OCI-LY1 (cell line): ENCODE measurements at regions not wholly inside any gene's neighbourhood (a gene's known extent, or its start where the extent isn't known, plus 50 kb on each side); places are given as distances from the start of the nearest gene placed in this dataset.

Experiments
- H2AFZ ChIP-seq: fragments of 200-600 bp; sonication (generic), shearing (Covaris generic); 2 replicates; pipeline ENCODE4 v1.6.0; 2014; ENCODE audit warnings: antibody characterized with exemption, mild to moderate bottlenecking, low read length
- H3F3A ChIP-seq: fragments of 200-600 bp; sonication (generic), shearing (Covaris generic); 2 replicates; pipeline ENCODE4 v1.6.0; 2014; ENCODE audit warnings: mild to moderate bottlenecking, antibody characterized with exemption, low read length, moderate library complexity; ENCODE audit not compliant: insufficient read depth
- H3K27ac ChIP-seq: fragments of 200-600 bp; sonication (generic); 2 replicates; pipeline ENCODE4 v1.5.1; 2014; ENCODE audit warnings: low read length, mixed run types, mild to moderate bottlenecking, low read depth; ENCODE audit not compliant: poor library complexity, severe bottlenecking
- H3K27me3 ChIP-seq: fragments of 200-600 bp; sonication (generic); 2 replicates; pipeline ENCODE4 v1.6.0; 2014; ENCODE audit warnings: antibody characterized with exemption, mild to moderate bottlenecking, low read length, moderate library complexity; ENCODE audit not compliant: insufficient read depth
- H3K36me3 ChIP-seq: fragments of 200-600 bp; sonication (generic); 2 replicates; pipeline ENCODE4 v1.6.1; 2014; ENCODE audit warnings: mild to moderate bottlenecking, antibody characterized with exemption, low read length, moderate library complexity, mixed read lengths; ENCODE audit not compliant: insufficient read depth
- H3K4me1 ChIP-seq: fragments of 200-600 bp; sonication (generic); 2 replicates; pipeline ENCODE4 v1.5.1; 2014; ENCODE audit warnings: mild to moderate bottlenecking, low read length, moderate library complexity; ENCODE audit not compliant: insufficient read depth, severe bottlenecking
- H3K4me2 ChIP-seq: fragments of 200-600 bp; sonication (generic), shearing (Covaris generic); 2 replicates; pipeline ENCODE4 v1.6.1; 2014; ENCODE audit warnings: low read length
- H3K4me3 ChIP-seq: fragments of 200-600 bp; sonication (generic); 2 replicates; pipeline ENCODE4 v1.5.1; 2014; ENCODE audit warnings: low read length, low read depth, mild to moderate bottlenecking, mixed read lengths; ENCODE audit not compliant: poor library complexity, severe bottlenecking
- H3K79me2 ChIP-seq: fragments of 200-600 bp; shearing (Covaris generic); 2 replicates; pipeline ENCODE4 v1.6.1; 2016; ENCODE audit warnings: mixed run types, low read length, mixed read lengths; ENCODE audit not compliant: insufficient read depth
- H3K9ac ChIP-seq: fragments of 200-600 bp; sonication (generic), shearing (Covaris generic); 2 replicates; pipeline ENCODE4 v1.6.1; 2014; ENCODE audit warnings: mild to moderate bottlenecking, low read length, mixed read lengths
- H3K9me2 ChIP-seq: fragments of 200-600 bp; sonication (generic), shearing (Covaris generic); 2 replicates; pipeline ENCODE4 v1.6.1; 2014; ENCODE audit warnings: low read depth, mild to moderate bottlenecking, low read length, mixed read lengths
- H3K9me3 ChIP-seq: fragments of 200-600 bp; shearing (Covaris generic); 2 replicates; pipeline ENCODE4 v1.6.1; 2014; ENCODE audit warnings: low read length, mixed read lengths
- H4K20me1 ChIP-seq: fragments of 200-600 bp; sonication (generic), shearing (Covaris generic); 2 replicates; pipeline ENCODE4 v1.6.0; 2016; ENCODE audit warnings: mild to moderate bottlenecking, low read length; ENCODE audit not compliant: insufficient read depth
- CTCF ChIP-seq: fragments of 200-600 bp; sonication (generic), shearing (Covaris generic); IDR thresholded peaks from 2 replicates; pipeline ENCODE4 v1.5.1; 2017; ENCODE audit warnings: mild to moderate bottlenecking, antibody characterized with exemption, low read length, moderate library complexity, mixed read lengths
- EZH2 ChIP-seq: fragments of 200-600 bp; sonication (generic), shearing (Covaris generic); IDR thresholded peaks from 2 replicates; pipeline ENCODE4 v1.8.0; 2017; ENCODE audit warnings: borderline replicate concordance, mixed run types, mild to moderate bottlenecking, antibody characterized with exemption, low read length, moderate library complexity, mixed read lengths

GRCh38 chr15:62257996-62258521 lies 93.0 kb upstream of the C2CD4B start:
- Histone ChIP-seq H3K9ac (no peak overlapping the region), H3K27me3 (no peaks in the 10 kb centered on the region; the same call in 1 of the 2 replicates), H3K79me2 (no peaks in the 10 kb centered on the region), H3K36me3 (no peaks in the 10 kb centered on the region), H4K20me1 (no peaks in the 10 kb centered on the region), H3K27ac (no peak overlapping the region), H3K9me3 (peaks cover 6% of the 10 kb centered on the region; the same call in 1 of the 2 replicates), H3K4me2 (no peak overlapping the region), H3K4me1 (no peaks in the 10 kb centered on the region), H3F3A (no peaks in the 10 kb centered on the region), H2AFZ (no peak overlapping the region), H3K4me3 (no peak overlapping the region), H3K9me2 (no peaks in the 10 kb centered on the region)
- TF ChIP-seq CTCF: no peak
- TF ChIP-seq EZH2: no peak

GRCh38 chr15:62262305-62262941 lies 97.3 kb upstream of the C2CD4B start:
- H2AFZ ChIP-seq: no peak overlapping the region
- no peak overlapping the region for H3K9ac ChIP-seq
- no peak for TF ChIP-seq CTCF
- TF ChIP-seq EZH2: no peak
- no peak overlapping the region for H3K4me2 ChIP-seq
- no peak overlapping the region for H3K4me3 ChIP-seq
- H3K27ac ChIP-seq: no peak overlapping the region
- no peaks in the 10 kb centered on the region for H3K36me3 ChIP-seq
- H3K27me3 ChIP-seq: no peaks in the 10 kb centered on the region; the same call in 1 of the 2 replicates
- H3F3A ChIP-seq: no peaks in the 10 kb centered on the region
- H3K9me3 ChIP-seq: peaks cover 6% of the 10 kb centered on the region; the same call in 1 of the 2 replicates
- no peaks in the 10 kb centered on the region for H3K9me2 ChIP-seq
- H3K4me1 ChIP-seq: no peaks in the 10 kb centered on the region
- no peaks in the 10 kb centered on the region for H3K79me2 ChIP-seq
- H4K20me1 ChIP-seq: no peaks in the 10 kb centered on the region

DNA sequence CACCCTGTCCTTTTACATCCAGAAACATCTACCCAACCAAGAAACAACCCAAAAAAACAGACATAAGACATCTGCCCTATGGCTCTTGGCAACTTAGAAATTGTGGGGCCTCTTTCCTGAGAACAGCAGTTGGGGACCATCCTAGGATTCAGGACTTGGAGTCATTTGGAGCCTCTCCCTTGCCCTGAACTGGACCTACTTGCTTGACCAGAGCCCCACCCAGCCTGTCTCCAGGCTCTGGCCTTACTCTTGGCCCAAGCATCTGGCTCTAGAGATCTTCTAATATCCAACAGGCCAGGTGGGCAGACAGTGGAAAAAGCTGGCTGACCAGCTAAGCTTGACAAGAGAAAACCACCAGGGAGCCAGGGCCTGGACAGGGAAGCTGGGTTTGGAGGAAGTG lies 99.1 kb upstream of the C2CD4B start:
- no peaks in the 10 kb centered on the region for H3K36me3 ChIP-seq
- TF ChIP-seq EZH2 (no peak), CTCF (no peak)

More for the DNA sequence above, 99.1 kb upstream of the C2CD4B start:
- Histone ChIP-seq H3K4me1 (no peaks in the 10 kb centered on the region), H3K4me3 (no peak overlapping the region), H3K9me2 (no peaks in the 10 kb centered on the region), H3F3A (no peaks in the 10 kb centered on the region), H3K79me2 (no peaks in the 10 kb centered on the region), H3K27ac (no peak overlapping the region), H3K9ac (no peak overlapping the region), H3K27me3 (no peaks in the 10 kb centered on the region; the same call in 1 of the 2 replicates), H3K4me2 (no peak overlapping the region), H4K20me1 (no peaks in the 10 kb centered on the region), H3K9me3 (peaks cover 6% of the 10 kb centered on the region; the same call in 1 of the 2 replicates), H2AFZ (no peak overlapping the region)
